ENCODE measurements at regions not wholly inside any gene's neighbourhood (a gene's known extent, or its start where the extent isn't known, plus 50 kb on each side); places are given as distances from the start of the nearest gene placed in this dataset.

DNA sequence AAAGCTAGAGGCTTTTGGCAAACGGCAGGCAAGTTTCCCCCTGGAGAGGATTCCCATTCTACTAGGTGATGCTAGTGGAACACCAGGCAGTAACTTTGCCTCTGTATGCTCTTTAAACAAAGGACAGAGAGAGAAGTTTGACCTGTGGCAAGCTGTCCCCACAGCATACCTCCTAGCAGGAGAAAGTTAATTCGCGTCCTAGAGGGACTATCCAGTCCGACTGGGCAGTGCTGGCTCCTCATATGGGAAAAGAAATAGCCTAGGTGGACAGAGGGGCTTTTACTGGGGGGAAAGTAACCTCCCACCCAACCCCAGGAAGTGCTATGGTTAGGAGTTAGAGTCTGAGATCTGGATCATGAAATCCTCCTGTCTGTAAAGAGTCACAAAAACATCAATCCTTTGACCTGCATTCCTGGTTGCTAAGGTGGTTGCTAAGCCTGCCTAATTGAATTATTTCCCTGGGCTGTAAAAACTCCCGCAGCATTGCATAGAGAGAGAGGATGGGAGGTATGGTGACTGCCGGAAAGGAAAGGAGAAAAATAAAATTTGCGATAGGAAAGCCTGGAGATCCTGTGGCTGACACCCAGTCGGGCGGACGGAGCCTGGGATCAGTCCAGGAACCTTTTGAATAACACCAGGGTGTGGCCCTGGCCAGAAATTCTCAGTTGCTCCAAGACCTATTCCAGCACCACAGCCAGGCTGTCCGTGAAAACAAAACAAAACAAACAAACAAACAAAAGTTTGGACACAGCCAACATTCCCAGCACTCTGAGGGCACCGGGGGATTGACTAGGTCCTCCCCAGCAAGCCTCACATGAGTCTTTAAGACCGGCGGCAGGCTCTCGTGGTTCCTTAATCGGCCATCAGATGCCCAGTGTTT, 67.7 kb upstream of the ATP11B start:
- Histone ChIP-seq H3K27me3 (ENCODE audit: insufficient read depth, low read length) (no peaks in the 10 kb centered on the region), H3K36me3 (ENCODE audit: insufficient read depth, low read length) (no peaks in the 10 kb centered on the region), H3K9ac (ENCODE audit: low read length) (peak overlapping the region; percentile 7), H4K20me1 (ENCODE audit: insufficient read depth, low read length) (no peaks in the 10 kb centered on the region), H3K9me3 (ENCODE audit: insufficient read depth, low read depth, low read length) (no peaks in the 10 kb centered on the region), H3K27ac (ENCODE audit: low read depth, low read length) (no peak overlapping the region), H3K4me1 (ENCODE audit: insufficient read depth, low read length) (no peaks in the 10 kb centered on the region), H3K4me3 (ENCODE audit: insufficient read depth, low read depth, low read length) (no peak overlapping the region), H2AFZ (ENCODE audit: low read depth, low read length) (peak overlapping the region; percentile 48), H3K4me2 (ENCODE audit: low read length) (peak overlapping the region; percentile 72), H3K79me2 (ENCODE audit: insufficient read depth, low read length) (no peaks in the 10 kb centered on the region)
- peaks cover 7% of the 10 kb centered on the region for H3K4me1 Mint-ChIP-seq (ENCODE audit: low read depth, unreplicated experiment)
- DNase-seq (ENCODE audit: low read depth), result no peak
- no peak for TF ChIP-seq EZH2 (IDR thresholded peaks at IDR 0.05; ENCODE audit: insufficient read depth, low read length)
- TF ChIP-seq, protein P1, sequence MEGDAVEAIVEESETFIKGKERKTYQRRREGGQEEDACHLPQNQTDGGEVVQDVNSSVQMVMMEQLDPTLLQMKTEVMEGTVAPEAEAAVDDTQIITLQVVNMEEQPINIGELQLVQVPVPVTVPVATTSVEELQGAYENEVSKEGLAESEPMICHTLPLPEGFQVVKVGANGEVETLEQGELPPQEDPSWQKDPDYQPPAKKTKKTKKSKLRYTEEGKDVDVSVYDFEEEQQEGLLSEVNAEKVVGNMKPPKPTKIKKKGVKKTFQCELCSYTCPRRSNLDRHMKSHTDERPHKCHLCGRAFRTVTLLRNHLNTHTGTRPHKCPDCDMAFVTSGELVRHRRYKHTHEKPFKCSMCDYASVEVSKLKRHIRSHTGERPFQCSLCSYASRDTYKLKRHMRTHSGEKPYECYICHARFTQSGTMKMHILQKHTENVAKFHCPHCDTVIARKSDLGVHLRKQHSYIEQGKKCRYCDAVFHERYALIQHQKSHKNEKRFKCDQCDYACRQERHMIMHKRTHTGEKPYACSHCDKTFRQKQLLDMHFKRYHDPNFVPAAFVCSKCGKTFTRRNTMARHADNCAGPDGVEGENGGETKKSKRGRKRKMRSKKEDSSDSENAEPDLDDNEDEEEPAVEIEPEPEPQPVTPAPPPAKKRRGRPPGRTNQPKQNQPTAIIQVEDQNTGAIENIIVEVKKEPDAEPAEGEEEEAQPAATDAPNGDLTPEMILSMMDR (IDR thresholded peaks at IDR 0.05; ENCODE audit: insufficient read depth, low read depth, low read length), result no peak
- peaks cover 8% of the 10 kb centered on the region for H3K27me3 Mint-ChIP-seq (ENCODE audit: low read depth, unreplicated experiment)
- FAIRE-seq, result no peak
- no peaks in the 10 kb centered on the region for H3K36me3 Mint-ChIP-seq (ENCODE audit: low read depth, unreplicated experiment)
- no peak overlapping the region for H3K27ac Mint-ChIP-seq (ENCODE audit: unreplicated experiment)
- H3K4me3 Mint-ChIP-seq (ENCODE audit: unreplicated experiment), result no peak overlapping the region
- H3K9me3 Mint-ChIP-seq (ENCODE audit: unreplicated experiment), result peaks cover 1% of the 10 kb centered on the region

DNA sequence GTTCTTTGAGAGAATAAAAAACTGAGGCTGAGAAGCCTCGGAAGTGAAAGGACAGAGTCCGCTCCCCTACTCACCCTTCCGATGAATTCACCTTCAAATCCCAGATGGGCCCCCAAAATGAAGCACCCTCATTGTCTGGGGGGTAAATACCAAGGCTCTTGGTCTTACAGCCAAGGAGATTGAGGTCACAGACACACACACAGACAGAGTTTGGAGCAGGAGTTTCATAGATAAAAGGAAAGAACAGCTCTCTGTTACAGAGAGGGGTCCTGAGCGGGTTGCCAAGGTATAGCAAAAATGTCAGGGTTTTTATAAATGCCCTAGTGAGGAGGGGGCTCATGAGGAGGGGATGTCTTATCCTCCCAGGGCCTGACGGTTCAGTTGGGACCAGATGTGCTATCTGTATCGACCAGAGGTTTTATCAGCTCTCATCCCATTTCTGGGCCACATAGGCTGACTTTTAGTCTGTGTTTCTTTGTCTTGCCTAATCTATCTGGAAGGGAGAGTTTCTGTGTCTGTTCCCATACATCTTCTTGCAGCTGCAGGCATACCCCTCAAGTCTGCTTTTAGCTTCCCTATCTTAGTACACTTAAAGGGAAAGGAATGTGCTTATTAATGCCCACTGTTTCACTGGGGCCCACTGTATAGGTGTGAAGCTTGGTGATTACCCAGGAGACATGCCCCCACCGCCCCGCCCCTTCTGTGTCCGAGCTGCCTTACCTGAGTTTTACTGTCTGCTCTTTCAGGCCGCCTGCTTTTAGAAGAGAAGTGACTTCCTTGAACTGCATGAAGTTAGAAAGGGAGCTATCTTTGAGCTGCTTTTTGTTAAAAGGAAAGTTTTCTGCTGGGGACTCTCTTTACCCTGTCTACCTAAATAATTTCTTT, 66.8 kb upstream of the ATP11B start:
- H3K4me3 Mint-ChIP-seq (ENCODE audit: unreplicated experiment), result no peak overlapping the region
- H3K27me3 Mint-ChIP-seq (ENCODE audit: low read depth, unreplicated experiment), result peaks cover 8% of the 10 kb centered on the region
- H4K20me1 ChIP-seq (ENCODE audit: insufficient read depth, low read length), result no peaks in the 10 kb centered on the region
- FAIRE-seq (no peak), DNase-seq (ENCODE audit: low read depth) (no peak)
- H3K9ac ChIP-seq (ENCODE audit: low read length), result peak overlapping the region; percentile 7
- no peaks in the 10 kb centered on the region for H3K36me3 ChIP-seq (ENCODE audit: insufficient read depth, low read length)
- H3K27ac ChIP-seq (ENCODE audit: low read depth, low read length), result no peak overlapping the region
- peak overlapping the region; percentile 48 for H2AFZ ChIP-seq (ENCODE audit: low read depth, low read length)
- peak overlapping the region; percentile 18 for H3K27ac Mint-ChIP-seq (ENCODE audit: unreplicated experiment)
- H3K4me2 ChIP-seq (ENCODE audit: low read length), result peak overlapping the region; percentile 72
- no peaks in the 10 kb centered on the region for H3K79me2 ChIP-seq (ENCODE audit: insufficient read depth, low read length)
- TF ChIP-seq, protein P1 (IDR thresholded peaks at IDR 0.05; ENCODE audit: insufficient read depth, low read depth, low read length), result no peak
- no peak for TF ChIP-seq EZH2 (IDR thresholded peaks at IDR 0.05; ENCODE audit: insufficient read depth, low read length)
- H3K4me3 ChIP-seq (ENCODE audit: insufficient read depth, low read depth, low read length), result no peak overlapping the region
- H3K4me1 Mint-ChIP-seq (ENCODE audit: low read depth, unreplicated experiment), result peaks cover 7% of the 10 kb centered on the region
- H3K27me3 ChIP-seq (ENCODE audit: insufficient read depth, low read length), result no peaks in the 10 kb centered on the region
- no peaks in the 10 kb centered on the region for H3K4me1 ChIP-seq (ENCODE audit: insufficient read depth, low read length)
- no peaks in the 10 kb centered on the region for H3K9me3 ChIP-seq (ENCODE audit: insufficient read depth, low read depth, low read length)
- peaks cover 1% of the 10 kb centered on the region for H3K9me3 Mint-ChIP-seq (ENCODE audit: unreplicated experiment)
- no peaks in the 10 kb centered on the region for H3K36me3 Mint-ChIP-seq (ENCODE audit: low read depth, unreplicated experiment)

All from astrocyte (in vitro differentiated cells and primary cell).